ENCODE measurements at regions not wholly inside any gene's neighbourhood (a gene's known extent, or its start where the extent isn't known, plus 50 kb on each side); places are given as distances from the start of the nearest gene placed in this dataset.

DNA sequence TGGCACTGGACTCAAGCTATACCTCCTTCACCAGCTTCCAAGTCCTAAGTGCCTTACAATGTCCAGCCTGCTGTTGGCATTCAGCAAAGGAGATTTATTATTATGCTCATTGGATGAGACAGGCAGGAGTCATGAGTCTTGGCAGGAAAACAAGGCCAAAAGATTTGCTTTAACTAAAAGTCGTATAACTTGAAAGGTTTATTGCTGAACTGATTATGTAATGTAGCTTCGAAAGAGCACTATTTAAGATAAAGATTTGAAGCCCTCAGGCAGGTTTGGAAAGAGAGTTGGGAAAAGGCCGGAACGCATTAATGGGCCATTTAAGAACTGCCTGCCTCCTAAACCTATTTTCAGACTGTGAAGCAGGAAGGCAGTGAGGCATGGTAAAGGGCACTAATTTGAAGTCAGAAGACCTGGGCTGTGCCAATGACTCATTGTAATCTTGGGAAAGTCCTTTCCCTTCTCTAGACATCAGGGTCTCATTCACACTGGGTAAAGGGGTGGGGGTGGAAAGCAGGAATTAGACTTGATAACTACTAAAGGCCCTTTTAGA is 280.5 kb upstream of the EDA2R start:
- no TSS peak for BruUV-seq (replicated peaks)
- DNase-seq (no peak), ATAC-seq (ENCODE audit: low read depth) (no peak)
- H4K91ac ChIP-seq (ENCODE audit: insufficient read depth, low read depth, low read length): no peak overlapping the region
- H3K14ac ChIP-seq (replicated peaks; ENCODE audit: low read depth, low read length): no peak overlapping the region
- CTCF ChIA-PET: no interaction called here
- no peaks in the 10 kb centered on the region for H3K79me1 ChIP-seq (ENCODE audit: low read depth in 1 of 2, low read length in 2 of 2)
- H3K4me2 ChIP-seq (ENCODE audit: low read depth, low read length): no peak overlapping the region
- no peaks in the 10 kb centered on the region for H3K4me1 ChIP-seq (ENCODE audit: control insufficient read depth, insufficient read depth, low read length)
- H2BK5ac ChIP-seq (ENCODE audit: low read depth, low read length, poor library complexity, severe bottlenecking): no peak overlapping the region
- no peak overlapping the region for H3K4ac ChIP-seq (ENCODE audit: low read depth, low read length)
- H2AK9ac ChIP-seq (replicated peaks; ENCODE audit: low read depth, low read length, poor library complexity): no peak overlapping the region
- intact Hi-C loops (cut with micrococcal nuclease) (no loop called here), dilution Hi-C loops (cut with HindIII; ENCODE audit: low sequenced_read_pairs, unreplicated experiment) (no loop called here), in situ Hi-C loops (cut with MboI; ENCODE audit: low sequenced_read_pairs) (no loop called here)
- no peak overlapping the region for H2BK20ac ChIP-seq (ENCODE audit: low read depth, low read length)
- H2AK5ac ChIP-seq (ENCODE audit: low read depth, low read length): no peak overlapping the region
- H3K9me3 ChIP-seq (ENCODE audit: control insufficient read depth, insufficient read depth, low read length): no peaks in the 10 kb centered on the region
- no peak overlapping the region for H3K56ac ChIP-seq (ENCODE audit: extremely low read depth, insufficient read depth, low read length)
- no peak overlapping the region for H3K27ac ChIP-seq (ENCODE audit: insufficient read depth, low read length)
- no peak overlapping the region for H2AFZ ChIP-seq (replicated peaks; ENCODE audit: low read length, poor library complexity)
- H4K20me1 ChIP-seq (ENCODE audit: insufficient read depth, low read length): no peaks in the 10 kb centered on the region
- H2BK120ac ChIP-seq (ENCODE audit: low read depth, low read length): no peak overlapping the region
- no peak overlapping the region for H2BK15ac ChIP-seq (ENCODE audit: low read depth, low read length)
- no peak overlapping the region for H3K18ac ChIP-seq (ENCODE audit: low read depth, low read length)
- H3K27me3 ChIP-seq (ENCODE audit: control insufficient read depth, insufficient read depth, low read length): no peaks in the 10 kb centered on the region
- H4K5ac ChIP-seq (ENCODE audit: low read depth, low read length): no peak overlapping the region
- TF ChIP-seq POLR2A (IDR thresholded peaks at IDR 0.05; ENCODE audit: low read depth, low read length) (no peak), MAZ (IDR thresholded peaks at IDR 0.05; ENCODE audit: borderline replicate concordance, low read depth, low read length) (no peak), CHD1 (IDR thresholded peaks at IDR 0.05; ENCODE audit: low read depth, low read length) (no peak), NFE2L2 (IDR thresholded peaks at IDR 0.05; ENCODE audit: low read depth, low read length) (no peak), RFX5 (IDR thresholded peaks at IDR 0.05; ENCODE audit: low read depth, low read length) (no peak), CEBPB (IDR thresholded peaks at IDR 0.05; ENCODE audit: low read depth, low read length) (no peak), USF2 (IDR thresholded peaks at IDR 0.05; ENCODE audit: low read depth, low read length) (no peak), RCOR1 (IDR thresholded peaks at IDR 0.05; ENCODE audit: insufficient replicate concordance, low read length) (no peak), RAD21 (IDR thresholded peaks at IDR 0.05; ENCODE audit: low read length) (no peak), ELK1 (IDR thresholded peaks at IDR 0.05; ENCODE audit: borderline replicate concordance, low read depth, low read length) (no peak)
- H3K23ac ChIP-seq (ENCODE audit: low read depth, low read length): no peak overlapping the region
- H3K4me3 ChIP-seq (ENCODE audit: insufficient read depth, low read depth, low read length): no peak overlapping the region
- no peak overlapping the region for H3K9ac ChIP-seq (ENCODE audit: low read depth, low read length)
- no peak overlapping the region for H4K8ac ChIP-seq (ENCODE audit: low read depth in 2 of 2, low read length in 2 of 2)
- H3K36me3 ChIP-seq (ENCODE audit: control insufficient read depth, insufficient read depth, low read length): no peaks in the 10 kb centered on the region
- POLR2A ChIA-PET (ENCODE audit: unreplicated experiment): no interaction called here
- H3K9me1 ChIP-seq (ENCODE audit: insufficient read depth, low read length): no peaks in the 10 kb centered on the region
- 50% methylated on average over 1 of the region's 4 CpGs; no CpG with 5 or more reads in 1 of the 2 experiments for WGBS, 2 experiments (ENCODE audit: extremely low coverage in 2 of 2, insufficient read length in 1 of 2)
